ENCODE measurements at regions not wholly inside any gene's neighbourhood (a gene's known extent, or its start where the extent isn't known, plus 50 kb on each side); places are given as distances from the start of the nearest gene placed in this dataset.
"Not testable (repeated sequence)": the region's sequence is repeated elsewhere in the genome, so short reads cannot be mapped to it uniquely, and the experiment has no call there.

DNA sequence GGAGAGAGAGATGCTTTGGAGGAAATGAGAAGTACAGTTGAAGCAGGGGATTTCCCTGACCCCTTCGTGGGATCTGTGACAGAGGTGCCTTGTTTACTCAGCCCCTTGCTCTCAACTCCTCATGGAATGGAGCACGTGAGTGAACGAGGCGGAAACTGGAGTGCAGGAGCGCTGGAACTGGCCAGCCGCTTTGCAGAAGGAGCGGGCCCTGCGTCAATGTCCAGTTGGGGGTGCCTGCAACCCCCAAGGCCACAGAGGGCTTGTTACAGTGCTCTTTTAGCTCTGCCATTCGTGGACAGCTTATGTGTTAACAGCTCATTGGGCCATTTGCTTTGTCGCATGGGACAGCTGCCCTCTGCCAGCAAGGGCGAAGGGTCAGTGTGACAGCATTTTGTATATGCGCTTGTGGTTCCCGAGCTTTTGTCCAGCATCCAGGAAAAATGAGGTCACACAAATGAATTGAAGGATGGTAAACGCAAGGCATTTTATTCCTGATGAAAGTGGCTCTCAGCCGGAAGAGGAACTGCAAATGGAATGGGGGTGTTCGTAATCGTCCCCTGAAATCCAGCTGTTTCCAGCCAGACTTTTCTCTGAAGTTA lies 1395.1 kb downstream of the CDH8 start:
- TF ChIP-seq EZH2phosphoT487 (IDR thresholded peaks at IDR 0.05; ENCODE audit: borderline replicate concordance, low read length), result no peak
- TF ChIP-seq, protein P1, sequence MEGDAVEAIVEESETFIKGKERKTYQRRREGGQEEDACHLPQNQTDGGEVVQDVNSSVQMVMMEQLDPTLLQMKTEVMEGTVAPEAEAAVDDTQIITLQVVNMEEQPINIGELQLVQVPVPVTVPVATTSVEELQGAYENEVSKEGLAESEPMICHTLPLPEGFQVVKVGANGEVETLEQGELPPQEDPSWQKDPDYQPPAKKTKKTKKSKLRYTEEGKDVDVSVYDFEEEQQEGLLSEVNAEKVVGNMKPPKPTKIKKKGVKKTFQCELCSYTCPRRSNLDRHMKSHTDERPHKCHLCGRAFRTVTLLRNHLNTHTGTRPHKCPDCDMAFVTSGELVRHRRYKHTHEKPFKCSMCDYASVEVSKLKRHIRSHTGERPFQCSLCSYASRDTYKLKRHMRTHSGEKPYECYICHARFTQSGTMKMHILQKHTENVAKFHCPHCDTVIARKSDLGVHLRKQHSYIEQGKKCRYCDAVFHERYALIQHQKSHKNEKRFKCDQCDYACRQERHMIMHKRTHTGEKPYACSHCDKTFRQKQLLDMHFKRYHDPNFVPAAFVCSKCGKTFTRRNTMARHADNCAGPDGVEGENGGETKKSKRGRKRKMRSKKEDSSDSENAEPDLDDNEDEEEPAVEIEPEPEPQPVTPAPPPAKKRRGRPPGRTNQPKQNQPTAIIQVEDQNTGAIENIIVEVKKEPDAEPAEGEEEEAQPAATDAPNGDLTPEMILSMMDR (conservative IDR thresholded peaks at IDR 0.05; ENCODE audit: low read depth, low read length), result no peak
- TF ChIP-seq EZH2 (IDR thresholded peaks at IDR 0.05; ENCODE audit: low read length, unreplicated experiment), result no peak
- Histone ChIP-seq H4K20me1 (ENCODE audit: low read length) (no peaks in the 10 kb centered on the region), H3K36me3 (ENCODE audit: low read depth, low read length) (no peaks in the 10 kb centered on the region), H3K4me2 (ENCODE audit: low read length) (no peak overlapping the region), H3K9me2 (replicated peaks; ENCODE audit: low read length) (no peaks in the 10 kb centered on the region), H3K4me1 (ENCODE audit: insufficient read depth, low read length) (no peaks in the 10 kb centered on the region), H3K4me3 (ENCODE audit: low read length) (no peak overlapping the region), H3K27me3 (ENCODE audit: low read length) (no peaks in the 10 kb centered on the region), H3K27ac (ENCODE audit: low read length) (no peak overlapping the region), H3F3A (ENCODE audit: low read length, unreplicated experiment) (no peaks in the 10 kb centered on the region), H3K79me2 (ENCODE audit: low read length) (no peaks in the 10 kb centered on the region), H3K9me3 (ENCODE audit: low read length) (no peaks in the 10 kb centered on the region), H2AFZ (ENCODE audit: low read length) (no peak overlapping the region), H3K9ac (ENCODE audit: low read length) (no peak overlapping the region)
- ATAC-seq (no peak), DNase-seq (no peak)
- intact Hi-C loops (cut with micrococcal nuclease), result no loop called here
- no TSS peak for BruUV-seq (replicated peaks)
- CTCF ChIA-PET, result no interaction called here
- POLR2A ChIA-PET (ENCODE audit: unreplicated experiment), result no interaction called here

DNA sequence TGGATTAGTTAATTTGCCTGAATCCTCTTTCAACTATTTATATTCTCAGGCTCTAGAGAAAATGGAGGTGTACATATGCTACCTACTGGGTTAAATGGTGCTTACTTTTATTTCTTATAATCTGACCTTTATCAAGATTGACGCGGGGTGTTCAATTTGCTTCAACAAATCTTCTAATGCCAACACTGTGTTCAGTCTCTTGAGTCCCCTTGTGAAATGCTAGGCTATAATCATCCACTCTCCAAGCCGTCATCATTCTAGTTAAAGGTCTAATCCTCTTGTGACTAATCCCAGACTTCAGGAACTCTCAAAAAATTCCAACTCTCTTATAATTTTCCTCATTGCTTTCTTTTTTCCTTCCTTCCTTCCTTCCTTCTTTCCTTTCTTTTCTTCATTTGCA lies 1396.2 kb downstream of the CDH8 start:
- Histone ChIP-seq H3K9me3 (ENCODE audit: low read length) (no peaks in the 10 kb centered on the region), H3K27ac (ENCODE audit: low read length) (no peak overlapping the region), H3K79me2 (ENCODE audit: low read length) (no peaks in the 10 kb centered on the region), H3K9me2 (replicated peaks; ENCODE audit: low read length) (no peaks in the 10 kb centered on the region), H3K27me3 (ENCODE audit: low read length) (no peaks in the 10 kb centered on the region), H3K36me3 (ENCODE audit: low read depth, low read length) (no peaks in the 10 kb centered on the region), H4K20me1 (ENCODE audit: low read length) (no peaks in the 10 kb centered on the region), H3F3A (ENCODE audit: low read length, unreplicated experiment) (no peaks in the 10 kb centered on the region), H3K4me3 (ENCODE audit: low read length) (no peak overlapping the region), H3K4me1 (ENCODE audit: insufficient read depth, low read length) (no peaks in the 10 kb centered on the region), H3K9ac (ENCODE audit: low read length) (no peak overlapping the region), H2AFZ (ENCODE audit: low read length) (no peak overlapping the region), H3K4me2 (ENCODE audit: low read length) (no peak overlapping the region)
- intact Hi-C loops (cut with micrococcal nuclease), result no loop called here
- POLR2A ChIA-PET (ENCODE audit: unreplicated experiment), result no interaction called here
- no peak for ATAC-seq
- CTCF ChIA-PET, result no interaction called here
- DNase-seq, result no peak
- TF ChIP-seq EZH2phosphoT487 (IDR thresholded peaks at IDR 0.05; ENCODE audit: borderline replicate concordance, low read length), result no peak
- no peak for TF ChIP-seq EZH2 (IDR thresholded peaks at IDR 0.05; ENCODE audit: low read length, unreplicated experiment)
- TF ChIP-seq, protein P1 (conservative IDR thresholded peaks at IDR 0.05; ENCODE audit: low read depth, low read length), result no peak
- no TSS peak for BruUV-seq (replicated peaks)

DNA sequence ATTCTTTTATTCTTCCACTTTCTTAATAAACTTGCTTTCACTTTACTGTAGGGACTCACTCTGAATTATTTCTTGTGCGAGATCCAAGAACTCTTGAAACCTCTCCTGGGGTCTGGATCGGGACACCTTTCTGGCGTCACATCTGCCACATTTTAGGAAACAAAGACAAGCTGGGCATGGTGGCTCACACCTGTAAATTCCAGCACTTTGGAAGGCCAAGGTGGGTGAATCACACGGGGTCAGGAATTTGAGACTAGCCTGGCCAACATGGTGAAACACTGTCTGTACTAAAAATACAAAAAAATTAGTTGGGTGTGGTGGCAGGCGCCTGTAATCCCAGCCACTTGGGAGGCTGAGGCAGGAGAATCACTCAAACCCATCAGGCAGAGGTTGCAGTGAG lies 1399.6 kb downstream of the CDH8 start:
- H3K27ac ChIP-seq (ENCODE audit: low read length); H3K4me3 ChIP-seq (ENCODE audit: low read length); H2AFZ ChIP-seq (ENCODE audit: low read length); DNase-seq; H3K9ac ChIP-seq (ENCODE audit: low read length); H3K27me3 ChIP-seq (ENCODE audit: low read length); intact Hi-C loops (cut with micrococcal nuclease); H3F3A ChIP-seq (ENCODE audit: low read length, unreplicated experiment); H3K9me3 ChIP-seq (ENCODE audit: low read length); H3K79me2 ChIP-seq (ENCODE audit: low read length); H3K4me2 ChIP-seq (ENCODE audit: low read length); H3K36me3 ChIP-seq (ENCODE audit: low read depth, low read length); H3K4me1 ChIP-seq (ENCODE audit: insufficient read depth, low read length); CTCF ChIA-PET; H4K20me1 ChIP-seq (ENCODE audit: low read length); POLR2A ChIA-PET (ENCODE audit: unreplicated experiment); H3K9me2 ChIP-seq (replicated peaks; ENCODE audit: low read length); ATAC-seq; BruUV-seq (replicated peaks): not testable (repeated sequence)

Measured in PC-3 (cell line).